ENCODE measurements at regions not wholly inside any gene's neighbourhood (a gene's known extent, or its start where the extent isn't known, plus 50 kb on each side); places are given as distances from the start of the nearest gene placed in this dataset.
"Not testable (repeated sequence)": the region's sequence is repeated elsewhere in the genome, so short reads cannot be mapped to it uniquely, and the experiment has no call there.

DNA sequence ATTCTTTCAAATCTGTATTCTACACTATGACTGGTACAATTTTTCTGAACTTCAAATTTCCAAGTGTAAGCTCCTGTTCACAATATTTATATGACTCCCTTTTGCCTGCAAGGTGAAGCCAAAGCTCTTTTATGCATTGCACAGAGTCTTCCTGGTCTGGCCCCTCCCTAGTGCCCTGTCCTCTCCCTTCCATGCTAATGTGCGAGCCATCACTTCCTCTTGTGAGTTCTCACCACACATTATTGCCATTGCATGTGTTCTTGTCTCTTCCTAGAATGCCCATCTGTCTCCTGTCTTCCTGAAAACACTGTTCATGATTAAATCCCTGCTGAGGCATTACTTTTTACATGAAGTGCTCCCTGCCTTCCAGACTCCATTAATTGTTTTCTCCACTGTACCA is 169.9 kb downstream of the MC4R start:
- DNase-seq: no peak
- ATAC-seq: no peak

- no peak for ATAC-seq
- no peak for DNase-seq
Measured at GRCh38 chr18:60200558-60200957, 172.0 kb downstream of the MC4R start.

- DNase-seq (no peak), ATAC-seq (no peak)
Measured at GRCh38 chr18:60199505-60199904, 173.1 kb downstream of the MC4R start.

DNA sequence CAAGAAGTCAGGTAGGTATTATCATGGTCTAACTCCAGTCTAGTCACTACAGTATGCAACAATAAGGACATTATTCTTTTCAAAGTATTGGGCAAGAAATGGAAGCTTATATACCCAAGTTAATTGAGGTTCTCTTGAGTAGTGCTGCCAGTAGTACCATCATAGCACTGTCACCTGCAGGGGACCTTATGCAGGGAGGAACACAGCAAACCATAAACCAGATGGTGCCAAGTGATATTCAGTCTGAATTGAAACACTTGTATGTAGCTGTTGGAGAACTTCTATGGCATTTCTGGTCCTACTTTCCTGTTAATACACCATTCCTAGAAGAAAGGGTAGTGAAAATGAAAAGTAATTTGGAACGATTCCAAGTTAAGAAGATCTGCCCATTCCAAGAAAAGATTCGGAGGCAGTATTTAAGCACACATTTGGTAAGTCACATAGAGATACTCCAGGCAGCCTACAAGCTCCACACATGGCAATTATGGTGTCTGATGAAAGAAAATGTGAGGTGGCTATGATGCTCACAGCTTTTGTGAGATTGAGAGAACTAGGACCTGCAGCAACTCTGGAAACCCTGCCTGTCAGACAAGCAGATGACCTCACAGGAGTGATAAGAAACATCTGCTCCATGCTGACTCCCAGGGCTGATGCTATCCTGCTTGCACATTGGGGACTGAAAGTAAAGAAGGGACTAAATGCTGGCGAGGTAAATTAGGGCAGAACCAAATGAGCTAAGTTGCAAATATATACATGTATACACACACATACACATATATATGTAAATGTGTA is 174.7 kb downstream of the MC4R start:
- ATAC-seq: no peak
- DNase-seq: no peak

- DNase-seq (no peak), ATAC-seq (no peak)
Measured at GRCh38 chr18:60196836-60197606, 175.6 kb downstream of the MC4R start.

- no peak for ATAC-seq
- no peak for DNase-seq
Measured at GRCh38 chr18:60193780-60194179, 178.8 kb downstream of the MC4R start.

DNA sequence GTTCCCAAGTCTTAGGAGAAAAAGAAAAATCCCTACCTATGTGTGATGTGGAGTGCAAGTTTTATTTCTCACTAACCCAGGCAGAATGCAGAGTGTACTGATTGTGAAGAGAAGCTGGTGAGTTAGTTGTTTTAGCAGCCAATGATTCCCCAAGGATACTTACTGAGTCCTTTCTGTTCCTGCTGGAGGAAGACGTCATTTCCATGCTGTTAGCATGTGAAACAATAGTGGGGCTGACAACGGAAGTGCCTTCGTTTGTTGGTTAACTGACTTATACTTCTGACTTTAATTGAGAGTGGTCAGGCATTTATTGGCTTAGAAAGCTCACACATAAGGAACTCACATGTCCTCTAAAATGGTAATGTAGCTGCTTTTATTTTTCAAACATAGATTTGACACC is 180.6 kb downstream of the MC4R start:
- ATAC-seq (no peak), DNase-seq (no peak)

DNA sequence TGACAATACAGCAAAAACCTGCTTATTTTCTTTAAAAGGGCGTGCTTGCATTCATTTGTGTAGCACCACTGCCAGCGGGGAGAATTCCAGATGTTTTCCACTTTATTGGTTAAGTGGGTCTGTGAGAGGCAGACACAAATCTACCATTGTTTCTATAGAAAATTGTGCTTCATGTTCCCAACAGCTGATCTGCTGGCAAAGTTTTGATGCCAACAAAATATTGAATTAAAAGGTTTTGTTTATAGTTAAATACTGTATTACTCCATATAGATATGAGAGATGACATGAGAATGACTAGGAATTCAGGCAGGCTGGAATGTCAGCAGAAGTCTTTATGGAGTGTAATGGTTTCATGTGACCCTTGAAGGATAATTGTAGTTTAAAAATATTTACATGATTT is 182.7 kb downstream of the MC4R start:
- no peak for ATAC-seq
- DNase-seq: no peak

DNA sequence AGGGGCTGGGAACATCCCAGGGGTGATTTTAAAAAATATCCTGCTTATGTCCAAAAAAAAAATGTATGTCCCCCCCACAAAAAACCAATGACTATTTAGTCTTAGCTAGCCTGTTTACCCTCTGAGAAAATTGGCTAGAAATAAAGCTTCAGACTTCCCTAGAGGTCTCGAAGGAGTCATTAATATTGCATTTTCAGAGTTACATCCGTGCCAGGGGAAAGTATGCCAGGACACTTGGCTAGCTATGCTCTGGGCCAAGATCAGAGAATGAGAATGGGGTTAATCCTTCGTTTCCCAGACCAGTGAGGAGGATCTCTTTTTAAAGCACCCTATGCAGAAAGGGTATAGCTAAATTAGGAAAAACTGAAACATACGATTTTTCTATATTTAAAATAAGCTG is 183.6 kb downstream of the MC4R start:
- DNase-seq: no peak
- no peak for ATAC-seq

DNA sequence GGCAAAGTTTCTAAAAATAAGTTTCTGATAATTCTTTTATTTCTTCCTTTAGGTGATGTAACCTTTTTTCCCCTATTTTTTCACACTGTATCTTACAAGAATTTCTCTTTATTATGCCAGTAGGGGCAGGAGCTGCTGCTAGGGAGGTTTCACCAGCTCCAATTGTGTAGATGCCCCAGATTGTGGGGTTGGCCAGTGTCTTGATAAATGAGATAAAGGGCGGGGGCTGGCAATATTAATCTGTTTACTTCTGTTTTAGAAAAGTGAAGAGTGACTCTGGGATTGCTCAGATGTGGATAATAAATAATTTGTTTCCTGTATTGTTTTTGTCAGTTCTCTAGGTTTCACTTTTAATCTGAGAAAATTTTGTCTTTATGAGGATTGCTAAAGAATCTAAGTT is 190.4 kb downstream of the MC4R start:
- no peak for DNase-seq
- no peak for ATAC-seq

DNA sequence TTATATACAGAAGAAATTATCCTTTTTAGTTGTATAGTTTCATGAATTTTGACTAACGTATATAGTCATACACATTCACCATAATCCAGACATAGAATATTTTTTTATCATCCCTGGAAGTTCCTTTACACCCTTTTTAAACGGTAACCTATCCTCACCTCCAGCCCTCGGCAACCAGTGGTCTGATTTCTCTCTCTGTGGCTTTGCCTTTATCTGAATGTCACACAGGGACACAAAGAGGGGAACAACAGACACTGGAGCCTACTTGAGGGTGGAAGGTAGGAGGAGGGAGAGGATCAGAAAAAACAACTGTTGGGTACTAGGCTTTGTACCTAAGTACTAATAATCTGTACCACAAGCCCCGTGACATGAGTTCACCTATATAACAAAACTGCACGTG is 191.9 kb downstream of the MC4R start:
- ATAC-seq: no peak
- DNase-seq: no peak

- ATAC-seq, DNase-seq: not testable (repeated sequence)
Measured at GRCh38 chr18:60178224-60178623, 194.4 kb downstream of the MC4R start.

DNA sequence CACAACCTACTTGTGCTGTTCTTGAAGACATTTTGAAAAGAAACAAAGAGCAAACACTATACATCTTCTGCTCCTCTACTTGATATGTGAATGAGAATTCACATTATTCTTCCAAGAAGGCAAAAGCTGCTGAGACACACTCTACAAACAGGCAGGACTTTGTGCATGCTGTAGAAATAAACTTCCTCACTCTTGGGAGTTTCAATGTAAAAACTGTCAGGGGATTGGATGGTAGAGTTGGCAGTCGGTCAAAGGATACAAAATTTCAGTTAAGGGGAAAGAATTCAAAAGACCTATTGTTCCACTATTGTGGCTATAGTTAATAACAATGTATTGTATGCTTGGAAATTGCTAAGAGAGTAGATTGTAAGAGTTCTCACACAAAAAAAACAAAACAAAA is 196.3 kb downstream of the MC4R start:
- no peak for ATAC-seq
- no peak for DNase-seq

DNA sequence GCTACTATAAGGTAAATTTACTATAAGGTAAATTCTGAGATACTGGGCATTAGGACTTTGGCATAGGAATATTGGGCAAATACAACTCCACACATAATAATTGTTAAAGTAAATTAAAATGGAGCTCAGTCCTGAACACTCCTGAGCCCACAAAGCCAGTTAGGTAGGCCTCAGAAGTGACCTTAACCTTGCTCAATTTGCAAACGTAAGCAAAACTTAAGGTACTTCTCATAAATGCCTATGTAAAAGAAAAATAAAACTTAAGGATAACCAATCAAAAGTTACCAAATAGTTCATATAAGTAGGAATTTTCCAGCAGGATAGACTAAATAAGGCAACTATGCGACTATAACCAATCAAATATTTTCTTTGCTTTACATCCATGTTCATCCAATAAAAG is 197.7 kb downstream of the MC4R start:
- ATAC-seq (no peak), DNase-seq (no peak)

DNA sequence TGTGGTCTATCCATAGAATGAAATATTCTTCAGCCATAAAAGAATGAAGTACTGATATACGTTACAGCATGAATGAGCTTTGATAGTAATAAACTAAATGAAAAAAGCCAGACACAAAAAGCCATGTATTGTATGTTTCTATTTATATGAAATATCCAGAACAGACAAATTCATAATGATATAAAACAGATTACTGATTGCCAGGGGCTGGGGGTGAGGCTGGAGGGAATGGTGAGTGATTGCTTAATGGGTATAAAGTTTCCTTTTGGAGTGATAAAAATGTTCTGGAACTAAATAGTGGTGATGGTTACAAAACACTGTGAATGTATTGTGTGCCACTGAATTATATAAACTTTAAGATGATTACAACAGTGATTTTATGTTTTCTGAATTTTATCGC is 200.5 kb downstream of the MC4R start:
- no peak for ATAC-seq
- no peak for DNase-seq

DNA sequence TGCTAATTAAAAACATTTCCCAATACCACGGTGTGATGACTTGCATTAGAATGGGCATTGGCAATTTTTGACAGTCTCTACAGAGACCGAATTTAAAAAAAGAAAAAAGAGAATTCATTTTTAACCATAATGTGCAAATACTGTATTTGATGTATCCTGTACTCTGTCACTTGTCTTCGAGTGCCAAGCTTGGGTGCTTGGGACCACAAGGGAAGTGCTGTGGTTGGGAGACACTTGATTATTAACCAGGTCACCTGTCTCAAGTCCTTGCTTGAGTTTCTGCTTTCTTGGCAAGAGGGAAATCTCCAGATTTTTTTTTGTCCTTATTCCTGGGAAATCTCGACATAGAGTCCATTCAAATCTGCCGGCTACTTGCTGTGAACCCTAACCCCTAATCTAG is 209.0 kb downstream of the MC4R start:
- DNase-seq (no peak), ATAC-seq (no peak)

GRCh38 chr18:60162388-60162787 is 210.2 kb downstream of the MC4R start:
- DNase-seq (no peak), ATAC-seq (no peak)

DNA sequence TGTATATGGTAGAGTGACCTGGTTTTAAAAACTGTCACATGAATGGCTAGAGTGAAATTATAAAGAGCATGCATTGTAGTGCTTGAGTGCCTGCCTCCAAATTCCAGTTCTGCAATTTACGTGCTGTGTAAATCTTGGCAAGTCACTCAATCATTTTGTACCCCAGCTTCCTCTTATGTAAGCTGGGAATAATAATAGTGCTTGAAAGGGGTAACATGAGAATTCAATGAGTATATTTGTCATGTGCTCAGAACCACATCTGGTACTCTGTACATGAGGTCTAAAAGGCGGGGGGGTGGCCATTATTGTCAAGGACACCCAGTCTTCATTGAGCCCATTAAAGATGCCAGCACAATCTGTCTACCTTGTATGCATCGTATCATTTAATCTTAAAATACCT is 214.8 kb downstream of the MC4R start:
- ATAC-seq (no peak), DNase-seq (no peak)

GRCh38 chr18:60153376-60153775 is 219.2 kb downstream of the MC4R start:
- ATAC-seq: no peak
- no peak for DNase-seq

- DNase-seq: no peak
- ATAC-seq: no peak
Measured at GRCh38 chr18:60149316-60149715, 223.3 kb downstream of the MC4R start.

GRCh38 chr18:60147323-60147722 is 225.3 kb downstream of the MC4R start:
- DNase-seq: no peak
- ATAC-seq: no peak

- ATAC-seq (peak; percentile 61), DNase-seq (no peak)
Measured at GRCh38 chr18:60146220-60146960, 226.2 kb downstream of the MC4R start.

GRCh38 chr18:60145776-60146175 is 226.8 kb downstream of the MC4R start:
- ATAC-seq: no peak

More at GRCh38 chr18:60145776-60146175, 226.8 kb downstream of the MC4R start:
- DNase-seq: no peak

All from stimulated activated naive CD8-positive, alpha-beta T cell treated with anti-CD3 and anti-CD28 coated beads, Interleukin-15, Interleukin-2, amounts not matched to agents 100 U/mL and 50 U/mL, for 24 hours (primary cell).